ENCODE measurements at regions not wholly inside any gene's neighbourhood (a gene's known extent, or its start where the extent isn't known, plus 50 kb on each side); places are given as distances from the start of the nearest gene placed in this dataset.

GRCh38 chr12:96098631-96099030 is 63.2 kb upstream of the LTA4H start:
- TF ChIP-seq MAX (IDR thresholded peaks at IDR 0.05), result no peak
- TF ChIP-seq TAF1 (conservative IDR thresholded peaks at IDR 0.05), result no peak
- no peak for TF ChIP-seq CTCF (IDR thresholded peaks at IDR 0.05; ENCODE audit: low read depth, low read length, missing input control)
- no peak for TF ChIP-seq HNF4A (conservative IDR thresholded peaks at IDR 0.05)
- TF ChIP-seq FOXA1 (IDR thresholded peaks at IDR 0.05), result no peak
- TF ChIP-seq REST (IDR thresholded peaks at IDR 0.05), result no peak
- no peak for TF ChIP-seq RXRA (IDR thresholded peaks at IDR 0.05)
- TF ChIP-seq FOXA2 (IDR thresholded peaks at IDR 0.05), result no peak
- no peak for TF ChIP-seq ZBTB33 (IDR thresholded peaks at IDR 0.05)
- TF ChIP-seq ATF3 (IDR thresholded peaks at IDR 0.05), result no peak
- TF ChIP-seq JUND (IDR thresholded peaks at IDR 0.05), result no peak
- no peak for TF ChIP-seq GABPA (IDR thresholded peaks at IDR 0.05 in 1 of 2, conservative IDR thresholded peaks at IDR 0.05 in 1 of 2)
- no peak for TF ChIP-seq EGR1 (IDR thresholded peaks at IDR 0.05; ENCODE audit: low read depth in 2 of 2)
- TF ChIP-seq NR2F2 (IDR thresholded peaks at IDR 0.05), result no peak
- TF ChIP-seq YY1 (IDR thresholded peaks at IDR 0.05), result no peak
- no peak for TF ChIP-seq SP1 (IDR thresholded peaks at IDR 0.05)
- no peak for TF ChIP-seq RAD21 (IDR thresholded peaks at IDR 0.05)
- TF ChIP-seq HNF4G (IDR thresholded peaks at IDR 0.05), result no peak
- no peaks in the 10 kb centered on the region for H3K27me3 ChIP-seq (ENCODE audit: control insufficient read depth in 4 of 4, insufficient read depth in 4 of 4, low read length in 3 of 4)
- WGBS, result 88% methylated on average over 2 of the region's 2 CpGs
- H3K9ac ChIP-seq (ENCODE audit: low read depth in 1 of 2, low read length in 2 of 2), result no peak overlapping the region
- no peaks in the 10 kb centered on the region for H3K36me3 ChIP-seq (ENCODE audit: control insufficient read depth in 4 of 4, insufficient read depth in 3 of 4, low read depth in 1 of 4, low read length in 3 of 4)
- H3K27ac ChIP-seq (ENCODE audit: low read depth in 1 of 2, low read length in 2 of 2), result no peak overlapping the region
- H3K4me1 ChIP-seq (ENCODE audit: control insufficient read depth in 4 of 4, insufficient read depth in 4 of 4, low read length in 3 of 4), result no peaks in the 10 kb centered on the region
- DNase-seq (ENCODE audit: low spot score), result no peak
- H3K4me3 ChIP-seq (ENCODE audit: low read depth in 1 of 3, low read length in 3 of 3), result no peak overlapping the region
- no peaks in the 10 kb centered on the region for H3K9me3 ChIP-seq (ENCODE audit: control insufficient read depth in 4 of 4, low read length in 3 of 4)
